Ovary (tissue), 7 donors: ENCODE measurements at regions not wholly inside any gene's neighbourhood (a gene's known extent, or its start where the extent isn't known, plus 50 kb on each side); places are given as distances from the start of the nearest gene placed in this dataset.

Source experiments
- DNase-seq, 5 donors: peaks; one replicate each; pipeline ENCODE4 v3.0.0-alpha.2; 2019 to 2020
- H3K27ac ChIP-seq, 2 donors: fragments of 200-600 bp; one replicate each; pipeline versions ENCODE4 v1.5.1 to v1.8.0; 2019 to 2022
- H3K27me3 ChIP-seq: fragments of 200-600 bp; one replicate; pipeline ENCODE4 v1.8.0; 2022
- H3K36me3 ChIP-seq: fragments of 200-600 bp; sonication (generic); one replicate; pipeline ENCODE4 v1.5.1; 2019
- H3K4me1 ChIP-seq: one replicate; pipeline ENCODE4 v1.8.1; 2013; ENCODE audit warnings: mild to moderate bottlenecking, moderate library complexity; ENCODE audit not compliant: insufficient read depth
- H3K4me3 ChIP-seq: fragments of 200-600 bp; sonication (generic); one replicate; pipeline ENCODE4 v1.5.1; 2017
- H3K9me3 ChIP-seq, 2 donors: fragments of 200-600 bp in 1 of 2; sonication (generic) in 1 of 2; one replicate each; pipeline versions ENCODE4 v1.5.1 to v1.8.1; 2013 to 2019; ENCODE audit warnings: mild to moderate bottlenecking in 1 of 2, moderate library complexity in 1 of 2
- EP300 ChIP-seq: sonication (generic); formaldehyde crosslinking; IDR thresholded peaks from one replicate; pipeline ENCODE4 v1.6.1; 2017; ENCODE audit warnings: antibody characterized with exemption
- POLR2A ChIP-seq: fragments of 450-650 bp; IDR thresholded peaks from one replicate; pipeline ENCODE4 v1.6.1; 2017; ENCODE audit warnings: antibody characterized with exemption, mild to moderate bottlenecking, moderate library complexity
- WGBS, 3 donors: extraction: QIAGEN DNeasy Blood & Tissue Kit in 1 of 3; methylation state at CpG; one replicate each; pipeline versions ENCODE4 v1.1.5 to v1.1.7; 2013 to 2017; 5-methylcytosine and 5-hydroxymethylcytosine counted together
- intact Hi-C, 4 donors: fragments of 100-400 bp; cut with DNase I; formaldehyde crosslinking; loops; one replicate each; pipeline versions ENCODE4 v1.11.0 to v1.15.1; 2022 to 2023
- TF ChIP-seq, protein P1 (sequence below), 3 donors: fragments of 450-650 bp in 2 of 3; fragments of 200-600 bp in 1 of 3; IDR thresholded peaks; one replicate each; pipeline versions ENCODE4 v1.5.1 to v1.8.0; 2016 to 2022; ENCODE audit warnings: antibody characterized with exemption in 3 of 3, mild to moderate bottlenecking in 1 of 3
- donor health status: DM: no; HTN: no; CAD: no; lungs with moderate emphysema.
- donor health status: DM: no; HTN: no; CAD: no.
- donor health status: Bipolar disorder and iron deficiency.
- donor health status: DM: no; HTN: no; CAD: no.
- donor health status: DM: yes; HTN: yes; CAD: no.

DNA sequence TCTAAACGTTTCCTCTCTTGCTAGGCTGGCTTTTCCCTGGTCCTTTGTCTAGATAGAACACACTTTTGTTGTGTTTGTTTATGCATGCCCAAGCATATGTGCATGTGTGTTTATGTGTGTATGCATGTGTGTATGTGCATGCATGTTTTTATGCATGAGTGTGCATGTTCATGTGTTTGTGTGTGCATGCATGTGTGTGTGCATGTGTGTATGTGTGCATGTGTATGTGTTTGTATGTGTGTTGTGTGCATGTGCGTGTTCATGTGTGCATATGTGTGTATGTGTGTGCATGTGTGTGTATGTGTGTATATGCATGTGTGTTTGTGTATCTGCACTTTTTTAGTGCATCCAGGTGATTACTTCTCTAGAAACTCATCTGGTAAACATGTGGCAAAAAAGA is 558.0 kb downstream of the GALR1 start:
- WGBS, 3 donors = 63 to 65% (median 65%) methylated on average over 2 of the region's 2 CpGs
- TF ChIP-seq POLR2A (no peak), EP300 (no peak)
- TF ChIP-seq, protein P1, sequence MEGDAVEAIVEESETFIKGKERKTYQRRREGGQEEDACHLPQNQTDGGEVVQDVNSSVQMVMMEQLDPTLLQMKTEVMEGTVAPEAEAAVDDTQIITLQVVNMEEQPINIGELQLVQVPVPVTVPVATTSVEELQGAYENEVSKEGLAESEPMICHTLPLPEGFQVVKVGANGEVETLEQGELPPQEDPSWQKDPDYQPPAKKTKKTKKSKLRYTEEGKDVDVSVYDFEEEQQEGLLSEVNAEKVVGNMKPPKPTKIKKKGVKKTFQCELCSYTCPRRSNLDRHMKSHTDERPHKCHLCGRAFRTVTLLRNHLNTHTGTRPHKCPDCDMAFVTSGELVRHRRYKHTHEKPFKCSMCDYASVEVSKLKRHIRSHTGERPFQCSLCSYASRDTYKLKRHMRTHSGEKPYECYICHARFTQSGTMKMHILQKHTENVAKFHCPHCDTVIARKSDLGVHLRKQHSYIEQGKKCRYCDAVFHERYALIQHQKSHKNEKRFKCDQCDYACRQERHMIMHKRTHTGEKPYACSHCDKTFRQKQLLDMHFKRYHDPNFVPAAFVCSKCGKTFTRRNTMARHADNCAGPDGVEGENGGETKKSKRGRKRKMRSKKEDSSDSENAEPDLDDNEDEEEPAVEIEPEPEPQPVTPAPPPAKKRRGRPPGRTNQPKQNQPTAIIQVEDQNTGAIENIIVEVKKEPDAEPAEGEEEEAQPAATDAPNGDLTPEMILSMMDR (IDR thresholded peaks at IDR 0.05) = no peak
- Histone ChIP-seq H3K4me3 (no peak overlapping the region), H3K27ac (no peak overlapping the region), H3K9me3 (peaks cover 0 to 5% of the 10 kb centered on the region in 2 donors), H3K4me1 (no peaks in the 10 kb centered on the region), H3K27me3 (no peaks in the 10 kb centered on the region), H3K36me3 (no peaks in the 10 kb centered on the region)
- no peak for DNase-seq
- intact Hi-C loops = no loop called here

DNA sequence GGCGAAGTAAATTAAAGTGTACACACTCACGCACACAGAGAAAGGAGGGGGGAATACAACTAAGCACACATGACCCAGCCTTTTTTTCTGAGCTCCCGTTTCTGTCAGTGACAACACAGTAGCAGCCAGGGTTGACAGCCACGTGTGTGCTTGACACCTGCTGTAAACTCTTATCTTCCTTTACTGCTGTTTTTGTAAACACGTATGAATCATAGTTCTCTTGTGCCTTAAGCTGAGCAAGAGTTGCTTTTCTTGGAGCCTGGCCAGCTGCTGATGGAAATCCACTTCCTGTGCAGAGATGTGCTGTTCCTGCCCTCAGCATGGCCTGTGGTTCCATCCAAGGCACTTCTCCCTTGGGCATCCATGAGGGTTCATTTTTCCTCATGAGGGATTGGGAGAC is 561.9 kb downstream of the GALR1 start:
- H3K4me3 ChIP-seq = no peak overlapping the region
- no peaks in the 10 kb centered on the region for H3K27me3 ChIP-seq
- no peaks in the 10 kb centered on the region for H3K36me3 ChIP-seq
- no peak overlapping the region for H3K27ac ChIP-seq
- no peak for DNase-seq
- intact Hi-C loops = no loop called here
- TF ChIP-seq EP300 = no peak
- TF ChIP-seq, protein P1 (IDR thresholded peaks at IDR 0.05) = no peak
- no peak for TF ChIP-seq POLR2A
- H3K4me1 ChIP-seq = no peaks in the 10 kb centered on the region
- H3K9me3 ChIP-seq = peaks cover 0 to 5% of the 10 kb centered on the region in 2 donors
- 34 to 44% (median 36%) methylated on average over 5 of the region's 5 CpGs for WGBS, 3 donors

DNA sequence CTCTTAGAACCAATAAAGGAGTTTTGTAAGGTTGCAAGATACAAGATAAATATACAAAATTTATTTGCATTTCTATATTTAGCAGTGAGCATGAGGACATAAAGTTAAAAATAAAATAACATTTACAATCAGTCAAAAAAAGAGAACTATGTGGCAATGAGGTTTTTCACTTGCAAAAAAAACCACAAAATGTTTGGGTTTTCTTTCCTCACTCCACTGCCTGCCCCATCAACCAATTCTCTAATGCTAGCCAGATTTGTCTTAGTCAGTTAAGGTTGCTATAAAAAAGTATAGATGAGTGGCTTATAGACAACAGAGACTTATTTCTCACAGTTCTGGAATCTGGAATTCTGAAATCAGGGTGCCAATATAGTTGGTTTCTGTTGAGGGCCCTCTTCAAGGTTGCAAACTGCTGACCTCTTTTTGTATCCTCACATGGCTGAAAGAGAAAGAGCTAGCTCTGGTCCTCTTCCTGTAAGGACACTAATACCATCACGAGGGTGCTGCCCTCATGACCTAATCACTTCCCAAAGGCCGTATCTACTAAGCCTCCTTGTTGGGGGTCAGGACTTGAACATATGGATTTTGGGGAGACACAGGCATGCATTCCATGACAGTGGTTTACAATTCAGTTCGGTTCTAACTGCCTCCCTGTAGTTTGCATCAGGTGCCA is 566.2 kb downstream of the GALR1 start:
- H3K27me3 ChIP-seq = no peaks in the 10 kb centered on the region
- intact Hi-C loops = no loop called here
- no peaks in the 10 kb centered on the region for H3K36me3 ChIP-seq
- TF ChIP-seq, protein P1 (IDR thresholded peaks at IDR 0.05) = no peak
- TF ChIP-seq EP300 (no peak), POLR2A (no peak)
- no peak for DNase-seq
- no peaks in the 10 kb centered on the region for H3K4me1 ChIP-seq
- no peak overlapping the region for H3K4me3 ChIP-seq
- 58 to 66% (median 64%) methylated on average over 3 of the region's 3 CpGs for WGBS, 3 donors
- H3K9me3 ChIP-seq = no peaks in the 10 kb centered on the region
- H3K27ac ChIP-seq = no peak overlapping the region

DNA sequence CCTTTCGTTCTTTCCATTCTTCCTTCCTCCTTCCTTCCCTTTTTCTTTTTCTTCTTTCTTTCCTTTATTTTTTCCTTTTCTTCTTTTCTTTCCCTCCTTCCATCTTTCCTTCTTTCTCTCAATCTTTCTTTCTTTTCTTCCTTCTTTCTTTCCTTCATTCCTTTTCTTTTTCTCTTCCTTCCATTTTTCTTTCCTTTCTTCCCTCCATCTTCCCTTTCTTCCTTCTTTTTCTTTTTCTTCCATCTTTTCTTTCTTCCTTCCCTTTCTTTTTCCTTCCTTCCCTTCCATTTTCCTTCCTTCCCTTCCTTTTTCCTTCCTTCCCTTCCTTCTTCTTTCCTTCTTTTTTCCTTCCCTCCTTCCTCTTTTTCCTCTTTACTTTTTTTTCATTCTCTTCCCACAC is 568.7 kb downstream of the GALR1 start:
- no peaks in the 10 kb centered on the region for H3K36me3 ChIP-seq
- WGBS, 3 donors = 59 to 71% (median 69%) methylated on average over 1 of the region's 1 CpG
- TF ChIP-seq POLR2A = no peak
- TF ChIP-seq, protein P1 (IDR thresholded peaks at IDR 0.05) = no peak
- TF ChIP-seq EP300 = no peak
- intact Hi-C loops = no loop called here
- DNase-seq = no peak
- no peaks in the 10 kb centered on the region for H3K27me3 ChIP-seq
- H3K27ac ChIP-seq = no peak overlapping the region
- H3K4me1 ChIP-seq = no peaks in the 10 kb centered on the region
- H3K4me3 ChIP-seq = no peak overlapping the region
- no peaks in the 10 kb centered on the region for H3K9me3 ChIP-seq
